ENCODE measurements at regions not wholly inside any gene's neighbourhood (a gene's known extent, or its start where the extent isn't known, plus 50 kb on each side); places are given as distances from the start of the nearest gene placed in this dataset.

GRCh38 chr4:66885501-66886165, 659.7 kb downstream of the CENPC start:
- no peak for DNase-seq (ENCODE audit: low read depth in 1 of 2, low spot score in 1 of 2)
- TF ChIP-seq, protein P1, sequence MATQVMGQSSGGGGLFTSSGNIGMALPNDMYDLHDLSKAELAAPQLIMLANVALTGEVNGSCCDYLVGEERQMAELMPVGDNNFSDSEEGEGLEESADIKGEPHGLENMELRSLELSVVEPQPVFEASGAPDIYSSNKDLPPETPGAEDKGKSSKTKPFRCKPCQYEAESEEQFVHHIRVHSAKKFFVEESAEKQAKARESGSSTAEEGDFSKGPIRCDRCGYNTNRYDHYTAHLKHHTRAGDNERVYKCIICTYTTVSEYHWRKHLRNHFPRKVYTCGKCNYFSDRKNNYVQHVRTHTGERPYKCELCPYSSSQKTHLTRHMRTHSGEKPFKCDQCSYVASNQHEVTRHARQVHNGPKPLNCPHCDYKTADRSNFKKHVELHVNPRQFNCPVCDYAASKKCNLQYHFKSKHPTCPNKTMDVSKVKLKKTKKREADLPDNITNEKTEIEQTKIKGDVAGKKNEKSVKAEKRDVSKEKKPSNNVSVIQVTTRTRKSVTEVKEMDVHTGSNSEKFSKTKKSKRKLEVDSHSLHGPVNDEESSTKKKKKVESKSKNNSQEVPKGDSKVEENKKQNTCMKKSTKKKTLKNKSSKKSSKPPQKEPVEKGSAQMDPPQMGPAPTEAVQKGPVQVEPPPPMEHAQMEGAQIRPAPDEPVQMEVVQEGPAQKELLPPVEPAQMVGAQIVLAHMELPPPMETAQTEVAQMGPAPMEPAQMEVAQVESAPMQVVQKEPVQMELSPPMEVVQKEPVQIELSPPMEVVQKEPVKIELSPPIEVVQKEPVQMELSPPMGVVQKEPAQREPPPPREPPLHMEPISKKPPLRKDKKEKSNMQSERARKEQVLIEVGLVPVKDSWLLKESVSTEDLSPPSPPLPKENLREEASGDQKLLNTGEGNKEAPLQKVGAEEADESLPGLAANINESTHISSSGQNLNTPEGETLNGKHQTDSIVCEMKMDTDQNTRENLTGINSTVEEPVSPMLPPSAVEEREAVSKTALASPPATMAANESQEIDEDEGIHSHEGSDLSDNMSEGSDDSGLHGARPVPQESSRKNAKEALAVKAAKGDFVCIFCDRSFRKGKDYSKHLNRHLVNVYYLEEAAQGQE (IDR thresholded peaks at IDR 0.05; ENCODE audit: insufficient replicate concordance, low read depth): no peak
- TF ChIP-seq, protein P2, sequence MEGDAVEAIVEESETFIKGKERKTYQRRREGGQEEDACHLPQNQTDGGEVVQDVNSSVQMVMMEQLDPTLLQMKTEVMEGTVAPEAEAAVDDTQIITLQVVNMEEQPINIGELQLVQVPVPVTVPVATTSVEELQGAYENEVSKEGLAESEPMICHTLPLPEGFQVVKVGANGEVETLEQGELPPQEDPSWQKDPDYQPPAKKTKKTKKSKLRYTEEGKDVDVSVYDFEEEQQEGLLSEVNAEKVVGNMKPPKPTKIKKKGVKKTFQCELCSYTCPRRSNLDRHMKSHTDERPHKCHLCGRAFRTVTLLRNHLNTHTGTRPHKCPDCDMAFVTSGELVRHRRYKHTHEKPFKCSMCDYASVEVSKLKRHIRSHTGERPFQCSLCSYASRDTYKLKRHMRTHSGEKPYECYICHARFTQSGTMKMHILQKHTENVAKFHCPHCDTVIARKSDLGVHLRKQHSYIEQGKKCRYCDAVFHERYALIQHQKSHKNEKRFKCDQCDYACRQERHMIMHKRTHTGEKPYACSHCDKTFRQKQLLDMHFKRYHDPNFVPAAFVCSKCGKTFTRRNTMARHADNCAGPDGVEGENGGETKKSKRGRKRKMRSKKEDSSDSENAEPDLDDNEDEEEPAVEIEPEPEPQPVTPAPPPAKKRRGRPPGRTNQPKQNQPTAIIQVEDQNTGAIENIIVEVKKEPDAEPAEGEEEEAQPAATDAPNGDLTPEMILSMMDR (IDR thresholded peaks at IDR 0.05; ENCODE audit: insufficient read depth, low read length): no peak
- TF ChIP-seq SPI1 (IDR thresholded peaks at IDR 0.05; ENCODE audit: borderline replicate concordance, low read depth) (no peak), GABPA (IDR thresholded peaks at IDR 0.05; ENCODE audit: low read depth) (no peak), POLR2AphosphoS5 (IDR thresholded peaks at IDR 0.05; ENCODE audit: low read depth) (no peak)
- Histone ChIP-seq H3K27ac (replicated peaks) (no peak overlapping the region), H3K27me3 (ENCODE audit: insufficient read depth, poor library complexity, severe bottlenecking) (no peaks in the 10 kb centered on the region), H3K4me3 (replicated peaks; ENCODE audit: insufficient read depth, low read length) (no peak overlapping the region)

DNA sequence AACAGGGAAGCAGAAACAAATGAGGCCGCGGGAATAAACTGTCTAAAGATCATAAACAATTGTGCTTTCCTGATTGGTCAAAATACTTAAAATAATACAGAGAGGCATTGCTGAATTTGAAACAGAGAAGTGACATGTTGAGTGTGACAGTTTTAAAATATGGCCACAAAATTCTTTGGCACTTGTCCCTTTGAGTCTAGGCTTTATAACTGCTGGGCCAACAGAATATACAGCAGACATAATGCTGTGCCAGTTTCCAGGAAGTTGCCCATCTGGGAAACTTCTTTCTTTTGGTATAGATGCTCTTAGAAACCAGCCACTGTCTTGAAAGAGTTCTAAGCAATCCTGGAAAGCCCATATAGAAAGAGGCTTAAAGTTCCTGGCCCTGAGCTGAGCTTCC, 668.4 kb downstream of the CENPC start:
- DNase-seq (ENCODE audit: low read depth in 1 of 2, low spot score in 1 of 2): no peak
- Histone ChIP-seq H3K27me3 (ENCODE audit: insufficient read depth, poor library complexity, severe bottlenecking) (no peaks in the 10 kb centered on the region), H3K27ac (replicated peaks) (no peak overlapping the region), H3K4me3 (replicated peaks; ENCODE audit: insufficient read depth, low read length) (no peak overlapping the region)
- TF ChIP-seq SPI1 (IDR thresholded peaks at IDR 0.05; ENCODE audit: borderline replicate concordance, low read depth) (no peak), POLR2AphosphoS5 (IDR thresholded peaks at IDR 0.05; ENCODE audit: low read depth) (no peak)

- no peak overlapping the region for H3K4me3 ChIP-seq (replicated peaks; ENCODE audit: insufficient read depth, low read length)
- H3K27me3 ChIP-seq (ENCODE audit: insufficient read depth, poor library complexity, severe bottlenecking): no peaks in the 10 kb centered on the region
- H3K27ac ChIP-seq (replicated peaks): no peak overlapping the region
- no peak for DNase-seq (ENCODE audit: low read depth in 1 of 2, low spot score in 1 of 2)
- TF ChIP-seq SPI1 (IDR thresholded peaks at IDR 0.05; ENCODE audit: borderline replicate concordance, low read depth) (no peak), POLR2AphosphoS5 (IDR thresholded peaks at IDR 0.05; ENCODE audit: low read depth) (no peak), GABPA (IDR thresholded peaks at IDR 0.05; ENCODE audit: low read depth) (no peak)
- TF ChIP-seq, protein P1 (IDR thresholded peaks at IDR 0.05; ENCODE audit: insufficient replicate concordance, low read depth): no peak
- TF ChIP-seq, protein P2 (IDR thresholded peaks at IDR 0.05; ENCODE audit: insufficient read depth, low read length): no peak
These were observed 672.6 kb downstream of the CENPC start for GRCh38 chr4:66872661-66873060.

GRCh38 chr4:66863481-66863880, 681.8 kb downstream of the CENPC start:
- TF ChIP-seq, protein P2 (IDR thresholded peaks at IDR 0.05; ENCODE audit: insufficient read depth, low read length): no peak
- TF ChIP-seq SPI1 (IDR thresholded peaks at IDR 0.05; ENCODE audit: borderline replicate concordance, low read depth): no peak
- TF ChIP-seq, protein P1 (IDR thresholded peaks at IDR 0.05; ENCODE audit: insufficient replicate concordance, low read depth): no peak
- TF ChIP-seq POLR2AphosphoS5 (IDR thresholded peaks at IDR 0.05; ENCODE audit: low read depth): no peak
- no peak for TF ChIP-seq GABPA (IDR thresholded peaks at IDR 0.05; ENCODE audit: low read depth)
- no peaks in the 10 kb centered on the region for H3K27me3 ChIP-seq (ENCODE audit: insufficient read depth, poor library complexity, severe bottlenecking)
- no peak for DNase-seq (ENCODE audit: low read depth in 1 of 2, low spot score in 1 of 2)
- H3K4me3 ChIP-seq (replicated peaks; ENCODE audit: insufficient read depth, low read length): no peak overlapping the region
- H3K27ac ChIP-seq (replicated peaks): no peak overlapping the region

All from HL-60 (cell line).